Hepatocyte (in vitro differentiated cells): ENCODE measurements at regions not wholly inside any gene's neighbourhood (a gene's known extent, or its start where the extent isn't known, plus 50 kb on each side); places are given as distances from the start of the nearest gene placed in this dataset.

Experiments
- EZH2 ChIP-seq: fragments of 200-600 bp; sonication (generic); IDR thresholded peaks from 2 replicates; pipeline ENCODE4 v1.6.1; 2016; ENCODE audit warnings: antibody characterized with exemption, mild to moderate bottlenecking, borderline replicate concordance
- EZH2phosphoT487 ChIP-seq: fragments of 200-600 bp; sonication (generic); IDR thresholded peaks from one replicate; pipeline ENCODE4 v1.6.1; 2018; ENCODE audit warnings: antibody characterized with exemption, mild to moderate bottlenecking, low read depth, moderate library complexity; ENCODE audit not compliant: unreplicated experiment, severe bottlenecking
- TF ChIP-seq, protein P1 (sequence below): fragments of 200-600 bp; sonication (generic); IDR thresholded peaks from 2 replicates; pipeline ENCODE4 v1.5.1; 2016; ENCODE audit warnings: antibody characterized with exemption, mild to moderate bottlenecking; ENCODE audit not compliant: poor library complexity

DNA sequence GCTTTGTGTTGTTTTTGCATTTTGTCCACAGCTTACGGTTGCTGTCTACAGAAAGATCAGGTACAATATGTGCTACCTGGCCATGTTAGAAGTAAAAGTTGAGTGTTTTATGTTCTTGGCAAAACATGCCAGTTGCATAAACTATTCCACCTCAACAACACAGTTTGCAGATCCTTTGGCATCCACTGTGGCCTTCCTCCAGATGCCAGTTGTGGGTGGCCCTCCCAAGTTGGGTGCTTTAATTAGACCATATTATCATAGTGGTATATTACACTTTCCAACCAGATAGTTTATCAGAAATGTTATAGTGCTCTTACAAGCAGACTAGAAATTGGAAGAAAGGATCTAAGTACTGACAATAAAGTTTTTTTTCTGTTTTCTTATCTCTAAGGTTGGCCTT lies 386.9 kb upstream of the KCNN2 start:
- TF ChIP-seq, protein P1, sequence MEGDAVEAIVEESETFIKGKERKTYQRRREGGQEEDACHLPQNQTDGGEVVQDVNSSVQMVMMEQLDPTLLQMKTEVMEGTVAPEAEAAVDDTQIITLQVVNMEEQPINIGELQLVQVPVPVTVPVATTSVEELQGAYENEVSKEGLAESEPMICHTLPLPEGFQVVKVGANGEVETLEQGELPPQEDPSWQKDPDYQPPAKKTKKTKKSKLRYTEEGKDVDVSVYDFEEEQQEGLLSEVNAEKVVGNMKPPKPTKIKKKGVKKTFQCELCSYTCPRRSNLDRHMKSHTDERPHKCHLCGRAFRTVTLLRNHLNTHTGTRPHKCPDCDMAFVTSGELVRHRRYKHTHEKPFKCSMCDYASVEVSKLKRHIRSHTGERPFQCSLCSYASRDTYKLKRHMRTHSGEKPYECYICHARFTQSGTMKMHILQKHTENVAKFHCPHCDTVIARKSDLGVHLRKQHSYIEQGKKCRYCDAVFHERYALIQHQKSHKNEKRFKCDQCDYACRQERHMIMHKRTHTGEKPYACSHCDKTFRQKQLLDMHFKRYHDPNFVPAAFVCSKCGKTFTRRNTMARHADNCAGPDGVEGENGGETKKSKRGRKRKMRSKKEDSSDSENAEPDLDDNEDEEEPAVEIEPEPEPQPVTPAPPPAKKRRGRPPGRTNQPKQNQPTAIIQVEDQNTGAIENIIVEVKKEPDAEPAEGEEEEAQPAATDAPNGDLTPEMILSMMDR: no peak
- TF ChIP-seq EZH2 (no peak), EZH2phosphoT487 (no peak)
